GM13977 (cell line): ENCODE measurements at regions not wholly inside any gene's neighbourhood (a gene's known extent, or its start where the extent isn't known, plus 50 kb on each side); places are given as distances from the start of the nearest gene placed in this dataset.
A peak's percentile ranks its signal among the peaks of the same experiment; 100 is the strongest.

Source experiments
- DNase-seq: peaks from one replicate; pipeline ENCODE4 v3.0.0; 2012; ENCODE audit warnings: low spot score
- CTCF ChIP-seq: IDR thresholded peaks from 2 replicates; pipeline ENCODE4 v1.5.1; 2012; ENCODE audit warnings: mild to moderate bottlenecking, control low read depth; ENCODE audit not compliant: insufficient read depth; ENCODE audit errors: extremely low read depth, missing control alignments
- in situ Hi-C: fragments of 300-500 bp; cut with MboI; formaldehyde crosslinking; loops from one replicate; pipeline ENCODE4 v1.12.0; 2022; ENCODE audit warnings: low sequenced_read_pairs, low pct_unique_long_range_greater_than_20kb, mixed read lengths, inconsistent platforms; ENCODE audit not compliant: unreplicated experiment

GRCh38 chr7:47714669-47715607, 133.0 kb upstream of the TNS3 start:
- peak; percentile 73 for DNase-seq
- TF ChIP-seq CTCF, result no peak
- in situ Hi-C loops, result no loop called here

GRCh38 chr7:47713595-47713994, 131.7 kb upstream of the TNS3 start:
- no peak for TF ChIP-seq CTCF
- in situ Hi-C loops, result no loop called here
- DNase-seq, result no peak

GRCh38 chr7:47712416-47712815, 130.5 kb upstream of the TNS3 start:
- in situ Hi-C loops, result no loop called here
- TF ChIP-seq CTCF, result no peak
- DNase-seq, result no peak

- no peak for TF ChIP-seq CTCF
- in situ Hi-C loops, result no loop called here
- no peak for DNase-seq
These were observed 129.9 kb upstream of the TNS3 start for GRCh38 chr7:47711776-47712175.

- no peak for TF ChIP-seq CTCF
- in situ Hi-C loops, result no loop called here
These were observed 128.5 kb upstream of the TNS3 start for GRCh38 chr7:47710201-47710935.

GRCh38 chr7:47709451-47709850, 127.5 kb upstream of the TNS3 start:
- no peak for DNase-seq
- in situ Hi-C loops, result no loop called here
- no peak for TF ChIP-seq CTCF

More at GRCh38 chr7:47710201-47710935, 128.5 kb upstream of the TNS3 start:
- no peak for DNase-seq
